Karpas-422 (cell line): ENCODE measurements at regions not wholly inside any gene's neighbourhood (a gene's known extent, or its start where the extent isn't known, plus 50 kb on each side); places are given as distances from the start of the nearest gene placed in this dataset.

Experiments
- DNase-seq: peaks from one replicate; pipeline ENCODE4 v3.0.0-alpha.2; 2015
- H2AFZ ChIP-seq: fragments of 200-600 bp; sonication (generic); 2 replicates; pipeline ENCODE4 v1.6.1; 2014; ENCODE audit warnings: antibody characterized with exemption, low read length, mixed read lengths
- H3K27ac ChIP-seq: fragments of 200-600 bp; sonication (generic); 2 replicates; pipeline ENCODE4 v1.5.1; 2014; ENCODE audit warnings: mild to moderate bottlenecking, low read length, moderate library complexity
- H3K27me3 ChIP-seq: fragments of 200-600 bp; sonication (generic); 2 replicates; pipeline ENCODE4 v1.6.1; 2014; ENCODE audit warnings: low read length, mixed read lengths
- H3K36me3 ChIP-seq: fragments of 200-600 bp; sonication (generic); 2 replicates; pipeline ENCODE4 v1.6.1; 2014; ENCODE audit warnings: low read length, mixed read lengths; ENCODE audit not compliant: insufficient read depth
- H3K4me1 ChIP-seq: fragments of 200-600 bp; sonication (generic); 2 replicates; pipeline ENCODE4 v1.6.1; 2014; ENCODE audit warnings: mild to moderate bottlenecking, low read length, mixed read lengths
- H3K4me2 ChIP-seq: fragments of 200-600 bp; sonication (generic); 2 replicates; pipeline ENCODE4 v1.6.1; 2014; ENCODE audit warnings: low read length, low read depth, mild to moderate bottlenecking; ENCODE audit not compliant: poor library complexity, severe bottlenecking
- H3K4me3 ChIP-seq: fragments of 200-600 bp; sonication (generic); 2 replicates; pipeline ENCODE4 v1.5.1; 2014; ENCODE audit warnings: mild to moderate bottlenecking, antibody characterized with exemption, low read length, mixed read lengths
- H3K79me2 ChIP-seq: fragments of 200-600 bp; sonication (generic); 2 replicates; pipeline ENCODE4 v1.6.1; 2014; ENCODE audit warnings: mild to moderate bottlenecking, low read length, mixed read lengths
- H3K9ac ChIP-seq: fragments of 200-600 bp; sonication (generic); 2 replicates; pipeline ENCODE4 v1.6.0; 2014; ENCODE audit warnings: low read length
- H3K9me2 ChIP-seq: fragments of 200-600 bp; sonication (generic), shearing (Covaris generic); replicated peaks from 2 replicates; pipeline ENCODE4 v1.6.0; 2014; ENCODE audit warnings: mild to moderate bottlenecking, low read length, moderate library complexity; ENCODE audit not compliant: insufficient read depth
- H3K9me3 ChIP-seq: fragments of 300-700, 200-600 bp; sonication (generic); 2 replicates; pipeline ENCODE4 v1.6.1; 2014; ENCODE audit warnings: low read length, mixed read lengths
- H4K20me1 ChIP-seq: fragments of 200-600 bp; sonication (generic); 2 replicates; pipeline ENCODE4 v1.6.1; 2014; ENCODE audit warnings: mild to moderate bottlenecking, antibody characterized with exemption, low read length, low read depth; ENCODE audit not compliant: insufficient read depth

- H3K27ac ChIP-seq: no peak overlapping the region
- no peaks in the 10 kb centered on the region for H4K20me1 ChIP-seq
- no peaks in the 10 kb centered on the region for H3K27me3 ChIP-seq
- no peak overlapping the region for H3K4me3 ChIP-seq
- H3K9ac ChIP-seq: no peak overlapping the region
- H2AFZ ChIP-seq: no peak overlapping the region
- no peak overlapping the region for H3K4me2 ChIP-seq
- no peaks in the 10 kb centered on the region for H3K9me2 ChIP-seq
- H3K36me3 ChIP-seq: no peaks in the 10 kb centered on the region
- H3K79me2 ChIP-seq: no peaks in the 10 kb centered on the region
- no peak for DNase-seq
- no peaks in the 10 kb centered on the region for H3K4me1 ChIP-seq
- peaks cover 8% of the 10 kb centered on the region for H3K9me3 ChIP-seq
Observed at GRCh38 chr11:80613655-80614054, 1172.8 kb upstream of the TENM4 start.

- Histone ChIP-seq H4K20me1 (no peaks in the 10 kb centered on the region), H3K9me3 (peaks cover 8% of the 10 kb centered on the region), H3K4me1 (no peaks in the 10 kb centered on the region), H2AFZ (no peak overlapping the region), H3K9ac (no peak overlapping the region), H3K9me2 (no peaks in the 10 kb centered on the region), H3K27me3 (no peaks in the 10 kb centered on the region), H3K4me2 (no peak overlapping the region), H3K36me3 (no peaks in the 10 kb centered on the region), H3K79me2 (no peaks in the 10 kb centered on the region), H3K4me3 (no peak overlapping the region), H3K27ac (no peak overlapping the region)
- no peak for DNase-seq
Observed at GRCh38 chr11:80610516-80610915, 1169.7 kb upstream of the TENM4 start.

GRCh38 chr11:80603472-80603871 is 1162.6 kb upstream of the TENM4 start:
- Histone ChIP-seq H3K4me2 (no peak overlapping the region), H4K20me1 (no peaks in the 10 kb centered on the region), H3K79me2 (no peaks in the 10 kb centered on the region), H3K4me3 (no peak overlapping the region), H3K4me1 (no peaks in the 10 kb centered on the region), H3K9ac (no peak overlapping the region), H3K27ac (no peak overlapping the region), H3K9me2 (no peaks in the 10 kb centered on the region), H2AFZ (no peak overlapping the region), H3K36me3 (no peaks in the 10 kb centered on the region), H3K9me3 (no peaks in the 10 kb centered on the region), H3K27me3 (no peaks in the 10 kb centered on the region)
- no peak for DNase-seq

GRCh38 chr11:80598905-80599304 is 1158.1 kb upstream of the TENM4 start:
- no peak overlapping the region for H2AFZ ChIP-seq

GRCh38 chr11:80596291-80596810 is 1155.5 kb upstream of the TENM4 start:
- no peaks in the 10 kb centered on the region for H3K36me3 ChIP-seq
- H3K9ac ChIP-seq: no peak overlapping the region
- no peaks in the 10 kb centered on the region for H3K27me3 ChIP-seq
- H3K4me1 ChIP-seq: no peaks in the 10 kb centered on the region
- H3K79me2 ChIP-seq: no peaks in the 10 kb centered on the region
- no peak overlapping the region for H2AFZ ChIP-seq
- H3K4me2 ChIP-seq: no peak overlapping the region
- DNase-seq: no peak
- no peaks in the 10 kb centered on the region for H4K20me1 ChIP-seq
- no peak overlapping the region for H3K27ac ChIP-seq
- no peak overlapping the region for H3K4me3 ChIP-seq
- H3K9me2 ChIP-seq: no peaks in the 10 kb centered on the region
- H3K9me3 ChIP-seq: peaks cover 5% of the 10 kb centered on the region

More at GRCh38 chr11:80598905-80599304, 1158.1 kb upstream of the TENM4 start:
- no peaks in the 10 kb centered on the region for H3K36me3 ChIP-seq
- H3K79me2 ChIP-seq: no peaks in the 10 kb centered on the region
- H3K27ac ChIP-seq: no peak overlapping the region
- no peak overlapping the region for H3K4me2 ChIP-seq
- no peak overlapping the region for H3K9ac ChIP-seq
- H3K4me3 ChIP-seq: no peak overlapping the region
- H3K4me1 ChIP-seq: no peaks in the 10 kb centered on the region
- no peaks in the 10 kb centered on the region for H3K9me2 ChIP-seq
- H3K27me3 ChIP-seq: no peaks in the 10 kb centered on the region
- no peak for DNase-seq
- H4K20me1 ChIP-seq: no peaks in the 10 kb centered on the region
- H3K9me3 ChIP-seq: no peaks in the 10 kb centered on the region

GRCh38 chr11:80595011-80595410 is 1154.2 kb upstream of the TENM4 start:
- Histone ChIP-seq H3K79me2 (no peaks in the 10 kb centered on the region), H3K9me3 (peaks cover 12% of the 10 kb centered on the region), H3K36me3 (no peaks in the 10 kb centered on the region), H3K4me1 (no peaks in the 10 kb centered on the region), H3K4me3 (no peak overlapping the region), H3K9me2 (no peaks in the 10 kb centered on the region), H3K4me2 (no peak overlapping the region), H3K9ac (no peak overlapping the region), H4K20me1 (no peaks in the 10 kb centered on the region), H3K27me3 (no peaks in the 10 kb centered on the region), H2AFZ (no peak overlapping the region), H3K27ac (no peak overlapping the region)
- no peak for DNase-seq

- no peak overlapping the region for H2AFZ ChIP-seq
- no peaks in the 10 kb centered on the region for H3K27me3 ChIP-seq
- no peak overlapping the region for H3K27ac ChIP-seq
- no peaks in the 10 kb centered on the region for H3K36me3 ChIP-seq
- no peak overlapping the region for H3K4me3 ChIP-seq
- no peaks in the 10 kb centered on the region for H3K4me1 ChIP-seq
- no peaks in the 10 kb centered on the region for H3K79me2 ChIP-seq
- H3K4me2 ChIP-seq: no peak overlapping the region
- H3K9ac ChIP-seq: no peak overlapping the region
- no peaks in the 10 kb centered on the region for H4K20me1 ChIP-seq
- no peaks in the 10 kb centered on the region for H3K9me2 ChIP-seq
- H3K9me3 ChIP-seq: peaks cover 19% of the 10 kb centered on the region
- no peak for DNase-seq
Observed at GRCh38 chr11:80593648-80594374, 1153.0 kb upstream of the TENM4 start.

GRCh38 chr11:80592546-80592945 is 1151.7 kb upstream of the TENM4 start:
- H3K9me2 ChIP-seq: no peaks in the 10 kb centered on the region
- no peaks in the 10 kb centered on the region for H3K27me3 ChIP-seq
- no peaks in the 10 kb centered on the region for H3K36me3 ChIP-seq
- no peak overlapping the region for H3K27ac ChIP-seq
- H3K4me3 ChIP-seq: no peak overlapping the region
- peaks cover 19% of the 10 kb centered on the region for H3K9me3 ChIP-seq
- H3K9ac ChIP-seq: no peak overlapping the region
- H3K4me2 ChIP-seq: no peak overlapping the region
- no peaks in the 10 kb centered on the region for H3K79me2 ChIP-seq
- no peaks in the 10 kb centered on the region for H3K4me1 ChIP-seq
- no peak for DNase-seq
- H2AFZ ChIP-seq: no peak overlapping the region
- no peaks in the 10 kb centered on the region for H4K20me1 ChIP-seq
